Transverse colon (tissue), 4 donors: ENCODE measurements at regions not wholly inside any gene's neighbourhood (a gene's known extent, or its start where the extent isn't known, plus 50 kb on each side); places are given as distances from the start of the nearest gene placed in this dataset.

Experiments used
- DNase-seq: peaks from one replicate; pipeline ENCODE4 v3.0.0-alpha.2; 2019
- H3K27ac ChIP-seq, 4 donors: fragments of 200-600 bp; sonication (generic); 2 replicates each; pipeline ENCODE4 v1.5.1; 2016 to 2018; ENCODE audit warnings: inconsistent platforms in 4 of 4
- H3K27me3 ChIP-seq: fragments of 200-600 bp; sonication (generic); 2 replicates; pipeline ENCODE4 v1.5.1; 2017; ENCODE audit warnings: inconsistent platforms
- H3K36me3 ChIP-seq, 4 donors: fragments of 200-600 bp; sonication (generic); 2 replicates each; pipeline ENCODE4 v1.5.1; 2017 to 2019; ENCODE audit warnings: inconsistent platforms in 4 of 4
- H3K4me1 ChIP-seq, 4 donors: fragments of 200-600 bp; sonication (generic); 2 replicates each; pipeline ENCODE4 v1.5.1; 2017 to 2020; ENCODE audit warnings: inconsistent platforms in 4 of 4
- H3K4me3 ChIP-seq, 4 donors: fragments of 200-600 bp; sonication (generic); 1 replicate in 1 of 4; 2 replicates in 3 of 4; pipeline versions ENCODE4 v1.5.1 to v1.6.1; 2017 to 2019; ENCODE audit warnings: inconsistent platforms in 4 of 4
- H3K9me3 ChIP-seq, 2 donors: fragments of 200-600 bp; sonication (generic); 2 replicates each; pipeline ENCODE4 v1.5.1; 2017 to 2019; ENCODE audit warnings: inconsistent platforms in 2 of 2
- EP300 ChIP-seq: sonication (generic); formaldehyde crosslinking; IDR thresholded peaks from one replicate; pipeline ENCODE4 v1.6.1; 2017; ENCODE audit warnings: antibody characterized with exemption, low read depth
- POLR2A ChIP-seq: fragments of 450-650 bp; IDR thresholded peaks from one replicate; pipeline ENCODE4 v1.6.1; 2016; ENCODE audit warnings: antibody characterized with exemption, mild to moderate bottlenecking, moderate library complexity
- POLR2AphosphoS5 ChIP-seq, 3 donors: sonication (generic); formaldehyde crosslinking; IDR thresholded peaks; one replicate each; pipeline ENCODE4 v1.6.1; 2016; ENCODE audit warnings: antibody characterized with exemption in 3 of 3
- WGBS, 2 donors: methylation state at CpG; one replicate each; pipeline ENCODE4 v1.1.5; 2018; ENCODE audit warnings: low coverage in 1 of 2; 5-methylcytosine and 5-hydroxymethylcytosine counted together
- in situ Hi-C, 4 donors: fragments of 200-750 bp; cut with MboI; loops; one replicate each; pipeline versions ENCODE4 v1.15.0 to v1.15.1; 2017; ENCODE audit warnings: low sequenced_read_pairs in 3 of 4, low pct_ligation_motif_present in 1 of 4, low pct_unique_long_range_greater_than_20kb in 1 of 4
- intact Hi-C: fragments of 100-400 bp; cut with DNase I; formaldehyde crosslinking; loops from one replicate; pipeline ENCODE4 v1.15.1; 2023; ENCODE audit warnings: low total_unique reads
- TF ChIP-seq, protein P1 (sequence below), 5 experiments: fragments of 200-600 bp in 3 of 5; fragments of 450-650 bp in 2 of 5; sonication (generic) in 3 of 5; IDR thresholded peaks; 1 replicate in 2 of 5; 2 replicates in 3 of 5; pipeline ENCODE4 v1.5.1; 2016 to 2017; ENCODE audit warnings: antibody characterized with exemption in 5 of 5, inconsistent platforms in 3 of 5, mild to moderate bottlenecking in 2 of 5, moderate library complexity in 1 of 5

DNA sequence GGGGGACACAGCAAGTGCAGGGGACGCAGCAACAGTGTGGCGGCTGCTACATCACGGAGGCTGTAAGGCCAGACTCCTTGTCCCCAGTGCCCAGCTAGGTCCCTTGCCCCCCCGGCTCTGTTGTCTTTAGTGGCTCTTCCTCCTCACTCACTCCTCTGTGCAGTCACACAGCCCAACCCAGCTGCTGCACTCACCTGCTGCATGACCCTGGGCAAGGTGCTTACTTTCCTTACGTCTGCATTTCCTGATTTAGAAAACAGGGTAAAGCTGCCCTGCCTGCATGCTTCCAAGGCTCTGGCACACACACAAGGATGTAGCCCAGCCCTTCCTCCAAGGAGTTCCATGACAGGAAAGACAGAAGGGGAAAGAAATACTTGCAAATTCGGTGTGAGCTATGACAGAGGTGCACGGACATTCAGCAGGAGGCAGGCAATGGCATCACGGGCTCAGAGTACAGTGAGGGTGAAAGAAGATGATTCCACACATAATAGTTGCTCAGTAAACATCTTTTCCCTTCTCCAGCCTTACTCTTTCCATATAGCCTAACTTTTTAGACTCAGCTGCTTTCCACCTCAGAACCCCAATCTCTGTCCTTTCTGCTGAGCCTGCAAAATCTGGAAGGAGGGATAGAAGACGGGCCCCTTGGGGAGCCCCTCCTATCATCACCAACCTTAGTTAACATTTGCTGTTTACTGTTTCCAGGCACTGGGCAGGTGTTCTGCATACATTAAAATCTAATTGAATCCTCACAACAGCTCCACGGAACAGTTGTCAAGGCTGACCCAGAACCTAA lies 150.9 kb downstream of the MRM1 start:
- H3K27me3 ChIP-seq: peaks cover 5% of the 10 kb centered on the region
- intact Hi-C loops (loop anchor here (10.0 kb wide), 1 partner anchor 127 kb away; no protein-coding TSS in a partner anchor), in situ Hi-C loops (loop anchor here in 1 of 4 donors (10.0 kb wide), 1 partner anchor 117 kb away; no protein-coding TSS in a partner anchor)
- H3K4me3 ChIP-seq: no peak overlapping the region
- WGBS, 2 donors: 53 to 100% methylated on average over 2 to 10 of the region's 10 CpGs
- no peaks in the 10 kb centered on the region for H3K4me1 ChIP-seq
- no peaks in the 10 kb centered on the region for H3K36me3 ChIP-seq
- H3K27ac ChIP-seq: no peak overlapping the region
- peak; percentile 39 for DNase-seq
- H3K9me3 ChIP-seq: no peaks in the 10 kb centered on the region
- TF ChIP-seq, protein P1, sequence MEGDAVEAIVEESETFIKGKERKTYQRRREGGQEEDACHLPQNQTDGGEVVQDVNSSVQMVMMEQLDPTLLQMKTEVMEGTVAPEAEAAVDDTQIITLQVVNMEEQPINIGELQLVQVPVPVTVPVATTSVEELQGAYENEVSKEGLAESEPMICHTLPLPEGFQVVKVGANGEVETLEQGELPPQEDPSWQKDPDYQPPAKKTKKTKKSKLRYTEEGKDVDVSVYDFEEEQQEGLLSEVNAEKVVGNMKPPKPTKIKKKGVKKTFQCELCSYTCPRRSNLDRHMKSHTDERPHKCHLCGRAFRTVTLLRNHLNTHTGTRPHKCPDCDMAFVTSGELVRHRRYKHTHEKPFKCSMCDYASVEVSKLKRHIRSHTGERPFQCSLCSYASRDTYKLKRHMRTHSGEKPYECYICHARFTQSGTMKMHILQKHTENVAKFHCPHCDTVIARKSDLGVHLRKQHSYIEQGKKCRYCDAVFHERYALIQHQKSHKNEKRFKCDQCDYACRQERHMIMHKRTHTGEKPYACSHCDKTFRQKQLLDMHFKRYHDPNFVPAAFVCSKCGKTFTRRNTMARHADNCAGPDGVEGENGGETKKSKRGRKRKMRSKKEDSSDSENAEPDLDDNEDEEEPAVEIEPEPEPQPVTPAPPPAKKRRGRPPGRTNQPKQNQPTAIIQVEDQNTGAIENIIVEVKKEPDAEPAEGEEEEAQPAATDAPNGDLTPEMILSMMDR (IDR thresholded peaks at IDR 0.05): no peak
- TF ChIP-seq POLR2A (no peak), EP300 (no peak)

DNA sequence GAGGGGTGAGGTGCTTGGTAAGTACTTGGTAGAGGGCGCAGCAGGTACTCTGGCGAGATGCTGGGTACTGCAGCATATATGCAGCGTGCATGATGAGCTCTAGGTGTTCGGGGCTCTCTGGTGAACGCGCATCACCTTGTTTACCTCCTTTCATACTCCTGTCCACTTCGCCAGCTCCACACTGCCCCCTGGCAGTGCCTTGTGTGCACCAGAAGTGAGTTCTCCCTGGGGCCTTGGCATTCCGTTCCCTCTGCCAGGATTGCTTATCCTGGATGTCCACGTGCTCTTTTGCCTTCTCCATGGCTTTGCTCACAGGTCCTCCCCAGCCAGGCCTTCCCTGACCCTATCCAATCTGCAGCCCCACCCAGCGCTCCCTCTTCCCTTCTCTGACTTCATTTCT lies 154.2 kb downstream of the MRM1 start:
- 44 to 50% methylated on average over 2 to 10 of the region's 10 CpGs for WGBS, 2 donors
- TF ChIP-seq, protein P1 (IDR thresholded peaks at IDR 0.05): peak; percentile 32 to 52 (median 44)
- no peak for TF ChIP-seq POLR2A

DNA sequence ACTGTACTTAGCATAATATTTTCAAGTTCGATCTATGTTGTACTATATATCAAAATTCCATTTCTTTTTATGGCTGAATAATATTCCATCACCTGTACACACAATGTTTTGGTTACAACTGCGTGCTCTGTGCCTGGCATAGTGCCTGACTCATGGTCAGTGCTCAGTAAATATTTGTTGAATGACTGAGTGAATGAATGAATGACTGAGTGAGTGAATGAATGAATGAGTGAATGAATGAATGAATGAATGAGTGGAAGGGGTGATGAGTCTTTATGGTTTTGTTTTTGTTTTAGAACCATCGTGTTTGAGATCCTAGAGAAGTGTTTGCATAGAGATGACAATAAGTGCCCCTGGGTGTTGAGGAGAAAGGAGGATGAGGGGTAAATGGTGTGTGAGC lies 155.3 kb downstream of the MRM1 start:
- Histone ChIP-seq H3K36me3 (no peaks in the 10 kb centered on the region), H3K4me1 (no peaks in the 10 kb centered on the region), H3K27ac (no peak overlapping the region), H3K9me3 (no peaks in the 10 kb centered on the region), H3K4me3 (no peak overlapping the region), H3K27me3 (peaks cover 5% of the 10 kb centered on the region)
- TF ChIP-seq POLR2A: no peak
- TF ChIP-seq, protein P1 (IDR thresholded peaks at IDR 0.05): no peak
- TF ChIP-seq POLR2AphosphoS5 (IDR thresholded peaks at IDR 0.05): no peak
- TF ChIP-seq EP300: no peak
- DNase-seq: no peak
- intact Hi-C loops (loop anchor here (10.0 kb wide), 1 partner anchor 132 kb away; no protein-coding TSS in a partner anchor), in situ Hi-C loops (loop anchor here in 1 of 4 donors (10.0 kb wide), 1 partner anchor 122 kb away; no protein-coding TSS in a partner anchor)
- 81% methylated on average over 3 of the region's 3 CpGs for WGBS, 2 donors

More for the DNA sequence above, 154.2 kb downstream of the MRM1 start:
- Histone ChIP-seq H3K36me3 (no peaks in the 10 kb centered on the region), H3K27ac (no peak overlapping the region), H3K27me3 (peaks cover 5% of the 10 kb centered on the region), H3K4me3 (no peak overlapping the region), H3K4me1 (no peaks in the 10 kb centered on the region), H3K9me3 (no peaks in the 10 kb centered on the region)
- in situ Hi-C loops (loop anchor here in 1 of 4 donors (10.0 kb wide), 1 partner anchor 121 kb away; no protein-coding TSS in a partner anchor), intact Hi-C loops (loop anchor here (10.0 kb wide), 1 partner anchor 131 kb away; no protein-coding TSS in a partner anchor)
- DNase-seq: peak; percentile 67

DNA sequence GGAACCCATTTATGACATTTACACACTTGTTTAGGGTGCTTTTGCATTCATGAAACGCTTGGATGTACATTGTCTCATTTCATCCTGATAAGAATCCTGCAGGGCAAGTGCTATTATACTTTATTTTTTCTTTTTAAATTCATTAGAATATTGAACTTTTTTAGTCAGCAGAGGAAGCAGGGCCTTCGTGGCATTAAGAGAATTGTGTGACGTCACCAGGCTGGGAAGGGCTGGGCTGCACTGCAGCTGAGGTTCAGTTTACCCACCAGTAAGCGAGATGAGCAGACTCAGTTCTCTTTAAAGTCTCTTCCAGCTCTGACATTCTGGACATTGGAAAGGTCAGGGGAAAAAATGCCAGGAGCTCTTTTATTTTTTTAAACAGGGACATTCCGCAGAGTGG lies 159.0 kb downstream of the MRM1 start:
- Histone ChIP-seq H3K4me3 (no peak overlapping the region), H3K4me1 (no peaks in the 10 kb centered on the region), H3K9me3 (no peaks in the 10 kb centered on the region), H3K27ac (no peak overlapping the region), H3K27me3 (peaks cover 9% of the 10 kb centered on the region), H3K36me3 (no peaks in the 10 kb centered on the region)
- TF ChIP-seq, protein P1 (IDR thresholded peaks at IDR 0.05): no peak
- TF ChIP-seq POLR2AphosphoS5 (IDR thresholded peaks at IDR 0.05): no peak
- TF ChIP-seq POLR2A: no peak
- no peak for TF ChIP-seq EP300
- DNase-seq: no peak
- in situ Hi-C loops: no loop called here
- intact Hi-C loops: no loop called here
- WGBS, 2 donors: 65 to 70% methylated on average over 5 of the region's 5 CpGs
